A549 (cell line): ENCODE measurements at regions not wholly inside any gene's neighbourhood (a gene's known extent, or its start where the extent isn't known, plus 50 kb on each side); places are given as distances from the start of the nearest gene placed in this dataset.

Source experiments
- BCL3 ChIP-seq: fragments of >200 bp; sonication (Bioruptor Twin); formaldehyde crosslinking; IDR thresholded peaks from 3 replicates; pipeline ENCODE4 v1.6.1; 2016
- CTCF ChIP-seq: fragments of >200 bp; sonication (Bioruptor Twin); formaldehyde crosslinking; IDR thresholded peaks from 3 replicates; pipeline ENCODE4 v1.5.1; 2016
- EP300 ChIP-seq, 2 experiments: fragments of >200 bp; sonication (Bioruptor Twin); formaldehyde crosslinking; IDR thresholded peaks; 2 replicates in 1 of 2; 3 replicates in 1 of 2; pipeline ENCODE4 v1.6.1; 2016 to 2017
- HMGXB4 ChIP-seq: fragments of 250-450 bp; sonication (Bioruptor Pico); IDR thresholded peaks from 2 replicates; pipeline ENCODE4 v1.5.0; 2021; ENCODE audit warnings: mild to moderate bottlenecking, moderate library complexity, borderline replicate concordance
- JUN ChIP-seq, 2 experiments: fragments of >200 bp; sonication (Bioruptor Twin); formaldehyde crosslinking; IDR thresholded peaks; 2 replicates in 1 of 2; 3 replicates in 1 of 2; pipeline ENCODE4 v1.6.1; 2016 to 2017
- KDM5A ChIP-seq: fragments of 200-600 bp; sonication (generic); IDR thresholded peaks from 2 replicates; pipeline ENCODE4 v1.6.1; 2016; ENCODE audit warnings: antibody characterized with exemption, mild to moderate bottlenecking
- PBX3 ChIP-seq: IDR thresholded peaks from 2 replicates; pipeline ENCODE4 v1.6.1; 2012
- POLR2A ChIP-seq: IDR thresholded peaks from 2 replicates; pipeline ENCODE4 v1.6.1; 2012; ENCODE audit warnings: mild to moderate bottlenecking, low read length
- RAD21 ChIP-seq, 2 experiments: fragments of >200 bp in 1 of 2; sonication (Bioruptor Twin) in 1 of 2; formaldehyde crosslinking in 1 of 2; IDR thresholded peaks in 1 of 2; conservative IDR thresholded peaks in 1 of 2; 2 replicates in 1 of 2; 3 replicates in 1 of 2; pipeline ENCODE4 v1.6.1; 2012 to 2018; ENCODE audit warnings: inconsistent platforms in 1 of 2
- REST ChIP-seq: fragments of 200-600 bp; sonication (generic); IDR thresholded peaks from 2 replicates; pipeline ENCODE4 v1.6.1; 2016; ENCODE audit warnings: antibody characterized with exemption, mild to moderate bottlenecking, moderate library complexity

- TF ChIP-seq BCL3 (no peak), CTCF (no peak), POLR2A (no peak), RAD21 (conservative IDR thresholded peaks at IDR 0.05 in 1 of 2, IDR thresholded peaks at IDR 0.05 in 1 of 2) (no peak), KDM5A (no peak), EP300 (IDR thresholded peaks at IDR 0.05) (no peak), PBX3 (no peak), JUN (IDR thresholded peaks at IDR 0.05) (no peak), REST (no peak), HMGXB4 (CRISPR knock-in tag) (no peak)
These were observed 56.8 kb upstream of the CNOT6 start for GRCh38 chr5:180437336-180437735.
